BLaER1 treated with 17β-estradiol and CSF1 and Interleukin-3, amounts not matched to agents 10 nM and 100 nM (cell line): ENCODE measurements at regions not wholly inside any gene's neighbourhood (a gene's known extent, or its start where the extent isn't known, plus 50 kb on each side); places are given as distances from the start of the nearest gene placed in this dataset.

Experiments used
- H3K27ac ChIP-seq, 11 experiments: shearing (Covaris generic); formaldehyde crosslinking; 2 replicates each; pipeline ENCODE4 v1.8.1; 2022
- H3K27me3 ChIP-seq, 11 experiments: shearing (Covaris generic); formaldehyde crosslinking; 2 replicates each; pipeline ENCODE4 v1.8.1; 2022
- H3K36me3 ChIP-seq, 11 experiments: shearing (Covaris generic); formaldehyde crosslinking; 2 replicates each; pipeline ENCODE4 v1.8.1; 2022
- H3K4me1 ChIP-seq, 10 experiments: shearing (Covaris generic); formaldehyde crosslinking; 2 replicates each; pipeline ENCODE4 v1.8.1; 2022
- H3K4me2 ChIP-seq, 11 experiments: shearing (Covaris generic); formaldehyde crosslinking; 2 replicates each; pipeline ENCODE4 v1.8.1; 2022
- H3K4me3 ChIP-seq, 10 experiments: shearing (Covaris generic); formaldehyde crosslinking; 2 replicates each; pipeline ENCODE4 v1.8.1; 2022
- H3K9ac ChIP-seq, 11 experiments: shearing (Covaris generic); formaldehyde crosslinking; 2 replicates each; pipeline ENCODE4 v1.8.1; 2022
- H3K9me3 ChIP-seq, 11 experiments: shearing (Covaris generic); formaldehyde crosslinking; replicated peaks in 1 of 11; 2 replicates each; pipeline ENCODE4 v1.8.1; 2022
- H4K20me1 ChIP-seq, 11 experiments: shearing (Covaris generic); formaldehyde crosslinking; 2 replicates each; pipeline ENCODE4 v1.8.1; 2022
- Cebpa-rat ChIP-seq, 11 experiments: shearing (Covaris generic); IDR thresholded peaks; 2 replicates each; pipeline ENCODE4 v1.8.1; 2022

GRCh38 chr13:68888832-68889231 is 1218.8 kb upstream of the ATXN8OS start:
- H3K9me3 ChIP-seq: no peaks in the 10 kb centered on the region
- TF ChIP-seq Cebpa-rat (IDR thresholded peaks at IDR 0.05): no peak
- H3K4me1 ChIP-seq: no peaks in the 10 kb centered on the region
- H3K27me3 ChIP-seq: no peaks in the 10 kb centered on the region
- no peaks in the 10 kb centered on the region for H3K36me3 ChIP-seq
- no peaks in the 10 kb centered on the region for H4K20me1 ChIP-seq
- H3K9ac ChIP-seq: no peak overlapping the region
- no peak overlapping the region for H3K4me3 ChIP-seq
- no peak overlapping the region for H3K27ac ChIP-seq
- H3K4me2 ChIP-seq: no peak overlapping the region

GRCh38 chr13:68872338-68872737 is 1235.3 kb upstream of the ATXN8OS start:
- Histone ChIP-seq H3K9me3 (no peaks in the 10 kb centered on the region), H3K9ac (no peak overlapping the region), H3K4me2 (no peak overlapping the region), H3K4me3 (no peak overlapping the region), H3K4me1 (no peaks in the 10 kb centered on the region), H3K36me3 (no peaks in the 10 kb centered on the region), H3K27ac (no peak overlapping the region), H3K27me3 (no peaks in the 10 kb centered on the region), H4K20me1 (no peaks in the 10 kb centered on the region)
- no peak for TF ChIP-seq Cebpa-rat (IDR thresholded peaks at IDR 0.05)

DNA sequence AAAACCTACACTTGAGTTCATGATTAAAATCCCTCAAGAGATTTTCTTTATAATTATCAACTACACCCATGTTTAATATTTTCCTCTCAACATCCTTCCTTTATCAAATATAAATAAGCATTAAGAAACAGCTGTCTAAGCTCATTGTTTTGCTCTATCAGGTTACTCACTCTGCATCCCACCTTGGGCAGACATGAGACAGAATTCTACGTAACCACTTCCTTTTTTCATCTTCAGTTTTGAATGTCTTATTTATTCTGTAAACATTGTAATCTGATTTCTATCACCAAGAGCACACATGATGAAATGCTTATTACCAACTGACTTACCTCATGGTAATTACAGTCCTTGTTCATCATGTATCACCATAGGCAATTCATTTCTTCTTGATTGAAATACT is 1256.6 kb upstream of the ATXN8OS start:
- no peak for TF ChIP-seq Cebpa-rat (IDR thresholded peaks at IDR 0.05)
- no peaks in the 10 kb centered on the region for H4K20me1 ChIP-seq
- H3K9me3 ChIP-seq: peaks cover 0 to 2% (median 0%) of the 10 kb centered on the region in 11 experiments; a peak in 1 of 22 replicates
- H3K27me3 ChIP-seq: no peaks in the 10 kb centered on the region
- peaks cover 0 to 13% (median 9%) of the 10 kb centered on the region in 10 experiments; a peak in 14 of 20 replicates for H3K4me1 ChIP-seq
- no peak overlapping the region for H3K27ac ChIP-seq
- H3K36me3 ChIP-seq: no peaks in the 10 kb centered on the region
- no peak overlapping the region for H3K4me2 ChIP-seq
- H3K4me3 ChIP-seq: no peak overlapping the region
- no peak overlapping the region for H3K9ac ChIP-seq

- Histone ChIP-seq H3K27me3 (no peaks in the 10 kb centered on the region), H3K4me2 (no peak overlapping the region), H3K4me1 (peaks cover 0 to 13% (median 9%) of the 10 kb centered on the region in 10 experiments; a peak in 14 of 20 replicates), H3K36me3 (no peaks in the 10 kb centered on the region), H3K27ac (no peak overlapping the region), H3K9ac (no peak overlapping the region), H3K4me3 (no peak overlapping the region), H3K9me3 (peaks cover 0 to 7% (median 0%) of the 10 kb centered on the region in 11 experiments; a peak in 4 of 22 replicates), H4K20me1 (no peaks in the 10 kb centered on the region)
- no peak for TF ChIP-seq Cebpa-rat (IDR thresholded peaks at IDR 0.05)
Measured at GRCh38 chr13:68850160-68850559, 1257.5 kb upstream of the ATXN8OS start.

DNA sequence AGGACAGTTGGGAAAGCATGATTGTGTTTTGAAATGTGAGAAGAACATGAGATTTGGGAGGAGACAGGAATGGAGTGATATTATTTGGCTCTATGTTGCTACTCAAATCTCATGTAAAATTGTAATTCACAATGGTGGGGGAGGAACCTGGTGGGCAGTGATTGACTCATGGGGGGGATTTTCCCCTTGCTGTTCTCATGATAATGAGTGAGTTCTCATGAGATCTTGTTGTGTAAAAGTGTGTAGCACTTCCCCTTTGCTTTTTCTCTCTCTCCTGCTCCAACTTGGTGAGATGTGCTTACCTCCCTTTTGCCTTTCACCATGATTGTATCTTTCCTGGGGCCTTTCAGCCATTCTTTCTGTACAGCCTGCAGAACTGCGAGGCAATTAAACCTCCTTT is 1261.0 kb upstream of the ATXN8OS start:
- Histone ChIP-seq H3K9ac (no peak overlapping the region), H3K27ac (no peak overlapping the region; a peak in 1 of 22 replicates), H3K27me3 (no peaks in the 10 kb centered on the region), H3K4me2 (peak overlapping the region in 9 of 11 experiments; percentile 0 to 67 (median 31); a peak in 14 of 22 replicates), H3K4me3 (no peak overlapping the region), H3K4me1 (peaks cover 0 to 13% (median 9%) of the 10 kb centered on the region in 10 experiments; a peak in 14 of 20 replicates), H3K9me3 (peaks cover 0 to 7% (median 0%) of the 10 kb centered on the region in 11 experiments; a peak in 4 of 22 replicates), H3K36me3 (no peaks in the 10 kb centered on the region), H4K20me1 (no peaks in the 10 kb centered on the region)
- TF ChIP-seq Cebpa-rat (IDR thresholded peaks at IDR 0.05): no peak

- Histone ChIP-seq H3K36me3 (no peaks in the 10 kb centered on the region), H3K4me1 (no peaks in the 10 kb centered on the region), H3K4me3 (no peak overlapping the region), H3K9ac (no peak overlapping the region), H3K4me2 (no peak overlapping the region), H4K20me1 (no peaks in the 10 kb centered on the region), H3K27me3 (no peaks in the 10 kb centered on the region), H3K9me3 (no peaks in the 10 kb centered on the region), H3K27ac (no peak overlapping the region)
- no peak for TF ChIP-seq Cebpa-rat (IDR thresholded peaks at IDR 0.05)
Measured at GRCh38 chr13:68834375-68834774, 1273.3 kb upstream of the ATXN8OS start.

DNA sequence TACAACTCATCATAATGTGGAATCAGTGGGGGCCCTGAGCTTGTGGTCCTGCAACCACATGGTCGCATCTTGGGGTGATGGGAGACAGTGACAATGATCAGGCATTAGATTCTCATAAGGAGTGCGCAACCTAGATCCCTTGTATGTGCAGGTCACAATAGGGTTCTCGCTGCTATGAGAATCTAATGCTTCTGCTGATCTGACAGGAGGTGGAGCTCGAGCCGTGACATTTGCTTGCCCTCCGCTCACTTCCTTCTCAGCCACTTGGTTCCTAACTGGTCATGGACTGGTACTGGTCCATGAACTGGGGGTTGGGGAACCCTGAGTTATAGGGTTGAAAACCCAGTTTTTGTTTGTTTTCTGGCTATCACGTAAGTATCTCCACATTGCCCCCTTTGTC is 1290.9 kb upstream of the ATXN8OS start:
- no peak for TF ChIP-seq Cebpa-rat (IDR thresholded peaks at IDR 0.05)
- Histone ChIP-seq H3K9ac (no peak overlapping the region), H3K4me1 (no peaks in the 10 kb centered on the region), H4K20me1 (no peaks in the 10 kb centered on the region), H3K27me3 (no peaks in the 10 kb centered on the region), H3K4me2 (no peak overlapping the region), H3K4me3 (no peak overlapping the region), H3K9me3 (no peaks in the 10 kb centered on the region), H3K36me3 (no peaks in the 10 kb centered on the region), H3K27ac (no peak overlapping the region)

DNA sequence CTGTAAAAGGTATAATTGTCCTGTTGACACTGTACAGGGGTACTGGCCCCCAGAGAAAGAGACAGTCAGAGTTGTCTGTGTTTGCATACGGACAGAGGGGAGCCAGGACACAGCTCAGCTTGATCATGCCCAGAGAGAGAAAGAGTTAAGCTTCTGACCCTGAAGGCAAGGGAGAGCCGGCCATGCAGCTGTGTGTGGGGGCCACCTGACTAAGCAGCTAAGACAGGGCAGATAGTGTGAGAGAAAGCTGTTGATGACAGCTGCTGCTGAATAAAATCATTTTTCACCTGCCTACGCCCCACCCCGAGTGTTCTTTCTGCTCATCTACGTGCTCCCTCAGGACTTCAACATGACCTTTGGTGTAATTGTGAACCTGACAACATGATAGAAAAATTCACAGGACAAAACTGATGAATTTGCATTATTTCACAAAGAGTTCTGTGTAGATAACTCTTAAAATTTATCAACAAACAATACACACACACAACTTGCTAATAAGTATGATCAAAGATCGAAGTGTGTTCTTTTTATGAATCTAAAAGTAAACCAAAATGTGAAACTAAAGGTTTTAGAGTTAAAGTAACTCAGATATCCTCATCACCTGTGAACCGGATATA is 1294.3 kb upstream of the ATXN8OS start:
- Histone ChIP-seq H3K9me3 (no peaks in the 10 kb centered on the region), H3K4me3 (no peak overlapping the region), H3K27me3 (no peaks in the 10 kb centered on the region), H3K4me1 (no peaks in the 10 kb centered on the region), H4K20me1 (no peaks in the 10 kb centered on the region), H3K27ac (no peak overlapping the region), H3K9ac (no peak overlapping the region), H3K4me2 (no peak overlapping the region), H3K36me3 (no peaks in the 10 kb centered on the region)
- no peak for TF ChIP-seq Cebpa-rat (IDR thresholded peaks at IDR 0.05)

GRCh38 chr13:68810660-68811059 is 1297.0 kb upstream of the ATXN8OS start:
- Histone ChIP-seq H3K9me3 (no peaks in the 10 kb centered on the region), H4K20me1 (no peaks in the 10 kb centered on the region), H3K27me3 (no peaks in the 10 kb centered on the region), H3K4me2 (no peak overlapping the region), H3K36me3 (no peaks in the 10 kb centered on the region), H3K4me3 (no peak overlapping the region), H3K27ac (no peak overlapping the region), H3K4me1 (no peaks in the 10 kb centered on the region), H3K9ac (no peak overlapping the region)
- TF ChIP-seq Cebpa-rat (IDR thresholded peaks at IDR 0.05): no peak

DNA sequence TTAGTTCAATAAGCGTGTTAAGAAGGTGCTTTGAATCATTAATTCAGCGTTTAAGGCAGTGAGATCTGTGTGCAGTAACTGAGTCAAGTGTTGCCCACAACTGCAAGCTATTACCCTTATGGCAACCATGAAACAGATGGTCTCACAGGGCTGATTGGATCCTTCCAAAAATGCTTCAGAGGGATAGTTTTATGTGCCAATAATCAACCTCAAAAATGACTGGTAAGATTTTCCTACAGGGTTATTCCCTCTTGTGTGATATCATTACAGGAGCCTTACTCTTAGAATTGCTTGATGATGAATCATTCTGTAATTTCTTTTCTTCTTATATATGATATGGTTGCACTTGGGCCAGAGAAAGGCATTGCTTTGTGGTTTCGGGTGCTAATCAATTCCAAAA is 1299.2 kb upstream of the ATXN8OS start:
- Histone ChIP-seq H3K4me1 (no peaks in the 10 kb centered on the region), H3K4me3 (no peak overlapping the region), H3K9ac (no peak overlapping the region), H3K27me3 (no peaks in the 10 kb centered on the region), H4K20me1 (no peaks in the 10 kb centered on the region), H3K36me3 (no peaks in the 10 kb centered on the region), H3K4me2 (no peak overlapping the region), H3K27ac (no peak overlapping the region), H3K9me3 (no peaks in the 10 kb centered on the region)
- no peak for TF ChIP-seq Cebpa-rat (IDR thresholded peaks at IDR 0.05)
